ENCODE measurements at regions not wholly inside any gene's neighbourhood (a gene's known extent, or its start where the extent isn't known, plus 50 kb on each side); places are given as distances from the start of the nearest gene placed in this dataset.

DNA sequence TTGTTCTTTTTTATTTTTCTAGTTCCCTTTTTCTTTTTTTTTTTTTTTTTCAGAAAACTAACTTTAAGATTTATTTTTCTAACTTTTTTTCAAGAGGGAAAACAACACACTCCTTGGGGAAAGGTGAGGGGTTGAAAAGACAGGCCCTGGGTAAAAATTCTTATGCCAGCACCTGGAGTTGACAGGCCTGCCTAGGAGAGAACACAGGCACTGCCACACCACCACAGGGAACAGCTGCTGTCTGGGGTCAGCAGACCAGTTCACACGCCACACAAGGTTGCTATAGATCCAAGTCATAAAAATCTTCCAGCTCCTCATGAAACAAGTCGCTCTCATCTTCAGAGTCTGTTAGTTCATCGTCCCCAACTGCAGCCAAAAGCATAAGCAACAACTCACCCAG is 246.4 kb downstream of the C12orf50 start:
- intact Hi-C loops (cut with DNase I), result no loop called here
- 77 to 84% methylated on average over 3 of the region's 3 CpGs for WGBS, 2 donors
- H3K4me1 ChIP-seq, result no peaks in the 10 kb centered on the region

DNA sequence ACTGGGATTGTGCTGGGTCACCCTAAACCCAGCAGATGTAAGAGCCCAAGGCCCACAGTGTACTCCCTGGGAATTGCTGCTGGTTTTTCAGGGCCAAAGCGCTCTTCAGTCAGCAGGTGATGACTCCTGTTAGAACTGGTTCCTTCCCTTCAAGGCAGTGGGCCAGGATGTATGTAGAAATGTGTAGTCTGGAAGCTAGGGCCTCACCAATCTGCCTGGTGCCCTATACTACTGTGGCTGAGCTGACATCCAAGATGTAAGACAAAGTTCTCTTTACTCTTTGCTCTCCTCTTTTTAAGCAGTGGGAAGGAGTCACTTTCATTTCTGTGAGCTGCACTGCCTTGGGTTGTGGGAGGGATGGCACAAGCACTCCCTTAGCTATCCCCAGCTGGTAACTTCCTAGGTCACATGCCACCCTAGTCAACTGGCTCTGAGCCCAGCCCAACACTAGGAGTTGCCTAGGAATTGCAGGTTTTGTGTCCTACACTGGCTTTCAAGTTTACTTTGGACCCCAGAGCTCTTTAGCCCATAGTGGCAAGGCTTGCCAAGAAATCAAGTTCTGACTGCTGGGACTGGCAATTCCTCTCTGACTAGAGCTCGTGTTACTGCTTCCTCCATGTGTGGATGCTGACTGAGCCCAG is 249.2 kb downstream of the C12orf50 start:
- TF ChIP-seq EP300 (IDR thresholded peaks at IDR 0.05) (no peak), POLR2AphosphoS5 (IDR thresholded peaks at IDR 0.05) (no peak), POLR2A (IDR thresholded peaks at IDR 0.05) (no peak)
- TF ChIP-seq, protein P1, sequence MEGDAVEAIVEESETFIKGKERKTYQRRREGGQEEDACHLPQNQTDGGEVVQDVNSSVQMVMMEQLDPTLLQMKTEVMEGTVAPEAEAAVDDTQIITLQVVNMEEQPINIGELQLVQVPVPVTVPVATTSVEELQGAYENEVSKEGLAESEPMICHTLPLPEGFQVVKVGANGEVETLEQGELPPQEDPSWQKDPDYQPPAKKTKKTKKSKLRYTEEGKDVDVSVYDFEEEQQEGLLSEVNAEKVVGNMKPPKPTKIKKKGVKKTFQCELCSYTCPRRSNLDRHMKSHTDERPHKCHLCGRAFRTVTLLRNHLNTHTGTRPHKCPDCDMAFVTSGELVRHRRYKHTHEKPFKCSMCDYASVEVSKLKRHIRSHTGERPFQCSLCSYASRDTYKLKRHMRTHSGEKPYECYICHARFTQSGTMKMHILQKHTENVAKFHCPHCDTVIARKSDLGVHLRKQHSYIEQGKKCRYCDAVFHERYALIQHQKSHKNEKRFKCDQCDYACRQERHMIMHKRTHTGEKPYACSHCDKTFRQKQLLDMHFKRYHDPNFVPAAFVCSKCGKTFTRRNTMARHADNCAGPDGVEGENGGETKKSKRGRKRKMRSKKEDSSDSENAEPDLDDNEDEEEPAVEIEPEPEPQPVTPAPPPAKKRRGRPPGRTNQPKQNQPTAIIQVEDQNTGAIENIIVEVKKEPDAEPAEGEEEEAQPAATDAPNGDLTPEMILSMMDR (IDR thresholded peaks at IDR 0.05), result no peak
- no peak for DNase-seq
- H3K4me3 ChIP-seq, result no peak overlapping the region
- H3K9me3 ChIP-seq, result no peaks in the 10 kb centered on the region
- H3K36me3 ChIP-seq, result no peaks in the 10 kb centered on the region
- no peaks in the 10 kb centered on the region for H3K4me1 ChIP-seq
- no peak overlapping the region for H3K27ac ChIP-seq
- H3K27me3 ChIP-seq, result no peaks in the 10 kb centered on the region
- intact Hi-C loops (cut with DNase I), result no loop called here
- 70 to 76% methylated on average over 2 of the region's 2 CpGs for WGBS, 2 donors

More for the DNA sequence above, 246.4 kb downstream of the C12orf50 start:
- no peaks in the 10 kb centered on the region for H3K36me3 ChIP-seq
- no peak overlapping the region for H3K27ac ChIP-seq
- no peak for TF ChIP-seq EP300 (IDR thresholded peaks at IDR 0.05)
- TF ChIP-seq POLR2AphosphoS5 (IDR thresholded peaks at IDR 0.05), result no peak
- no peak for TF ChIP-seq POLR2A (IDR thresholded peaks at IDR 0.05)
- TF ChIP-seq, protein P1 (IDR thresholded peaks at IDR 0.05), result no peak
- no peaks in the 10 kb centered on the region for H3K27me3 ChIP-seq
- DNase-seq, result no peak
- H3K9me3 ChIP-seq, result no peaks in the 10 kb centered on the region
- no peak overlapping the region for H3K4me3 ChIP-seq

DNA sequence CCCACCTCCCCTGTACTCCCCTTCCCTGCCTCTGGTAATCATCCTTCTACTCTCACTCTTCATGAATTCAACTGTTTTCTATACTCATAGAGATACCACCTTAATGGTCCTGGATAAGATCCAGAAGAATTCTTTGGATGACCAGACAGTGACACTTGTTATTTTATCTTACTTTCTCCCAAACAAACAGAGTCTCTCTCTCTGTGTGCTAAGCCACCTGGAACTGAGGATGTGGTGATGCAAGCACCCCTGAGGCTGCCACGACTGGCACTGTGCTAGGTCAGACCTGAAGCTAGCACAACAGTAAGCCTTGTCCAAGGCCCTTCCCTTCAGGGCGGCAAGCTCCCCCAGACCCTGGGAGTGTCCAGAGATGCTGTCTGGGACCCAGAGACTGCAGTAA is 250.2 kb downstream of the C12orf50 start:
- Histone ChIP-seq H3K9me3 (no peaks in the 10 kb centered on the region), H3K36me3 (no peaks in the 10 kb centered on the region), H3K27me3 (no peaks in the 10 kb centered on the region), H3K4me1 (no peaks in the 10 kb centered on the region), H3K27ac (no peak overlapping the region), H3K4me3 (no peak overlapping the region)
- no peak for DNase-seq
- no peak for TF ChIP-seq POLR2AphosphoS5 (IDR thresholded peaks at IDR 0.05)
- intact Hi-C loops (cut with DNase I), result no loop called here
- WGBS, 2 donors, result 79 to 83% methylated on average over 2 of the region's 2 CpGs

DNA sequence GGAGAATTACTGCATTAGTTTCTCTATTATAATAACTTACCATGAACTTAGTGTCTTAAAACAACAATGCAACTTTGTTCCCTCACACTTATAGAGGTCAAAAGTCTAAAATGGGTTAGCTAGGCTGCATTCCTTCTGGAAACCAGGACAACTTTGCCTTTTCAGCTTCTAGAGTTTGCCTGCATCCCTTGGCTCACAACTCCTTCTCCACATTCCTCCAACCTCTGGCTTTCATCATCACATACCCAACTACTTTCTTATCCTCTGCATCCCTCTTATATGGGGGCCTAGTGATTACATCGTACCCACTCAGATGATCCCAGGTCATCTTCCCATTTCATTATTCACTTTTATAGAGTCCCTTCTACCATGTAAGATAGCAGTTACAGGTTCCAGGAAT is 251.1 kb downstream of the C12orf50 start:
- H3K27me3 ChIP-seq, result no peaks in the 10 kb centered on the region
- H3K4me1 ChIP-seq, result no peaks in the 10 kb centered on the region
- DNase-seq, result no peak
- no peaks in the 10 kb centered on the region for H3K36me3 ChIP-seq
- intact Hi-C loops (cut with DNase I), result no loop called here
- TF ChIP-seq POLR2A (IDR thresholded peaks at IDR 0.05) (no peak), EP300 (IDR thresholded peaks at IDR 0.05) (no peak)
- TF ChIP-seq, protein P1 (IDR thresholded peaks at IDR 0.05), result no peak
- no peak overlapping the region for H3K4me3 ChIP-seq
- no peaks in the 10 kb centered on the region for H3K9me3 ChIP-seq
- H3K27ac ChIP-seq, result no peak overlapping the region
- 84 to 86% methylated on average over 1 of the region's 1 CpG for WGBS, 2 donors

DNA sequence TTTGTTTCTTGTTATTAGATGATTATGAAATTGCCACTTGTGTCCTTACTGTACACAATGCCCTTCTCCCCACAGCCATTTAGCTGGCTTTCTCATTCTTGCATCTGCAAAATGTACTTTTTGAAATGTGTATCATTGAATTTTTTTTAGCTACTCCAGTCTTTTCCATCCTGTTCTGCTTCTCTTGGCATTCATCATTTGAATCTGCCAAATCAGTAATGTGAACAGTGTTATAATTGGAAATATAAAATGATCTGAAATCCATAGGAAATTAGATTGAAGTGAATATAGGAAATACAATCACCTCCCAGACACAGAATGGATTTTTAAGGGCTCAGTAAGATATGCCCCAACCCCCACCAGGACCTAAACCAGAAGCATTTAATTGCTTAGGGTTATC is 253.4 kb downstream of the C12orf50 start:
- no peak overlapping the region for H3K4me3 ChIP-seq
- DNase-seq, result no peak
- H3K4me1 ChIP-seq, result no peaks in the 10 kb centered on the region
- no peak overlapping the region for H3K27ac ChIP-seq
- H3K9me3 ChIP-seq, result no peaks in the 10 kb centered on the region
- H3K36me3 ChIP-seq, result no peaks in the 10 kb centered on the region
- intact Hi-C loops (cut with DNase I), result no loop called here
- TF ChIP-seq POLR2A (IDR thresholded peaks at IDR 0.05) (no peak), EP300 (IDR thresholded peaks at IDR 0.05) (no peak), POLR2AphosphoS5 (IDR thresholded peaks at IDR 0.05) (no peak)
- TF ChIP-seq, protein P1 (IDR thresholded peaks at IDR 0.05), result no peak
- no peaks in the 10 kb centered on the region for H3K27me3 ChIP-seq
